Liver (tissue), 8 donors: ENCODE measurements at regions not wholly inside any gene's neighbourhood (a gene's known extent, or its start where the extent isn't known, plus 50 kb on each side); places are given as distances from the start of the nearest gene placed in this dataset.

ENCODE experiments used
- DNase-seq: peaks from one replicate; pipeline ENCODE4 v3.0.0-alpha.2; 2017; ENCODE audit warnings: low spot score
- H3K27ac ChIP-seq, 2 donors: one replicate each; pipeline ENCODE4 v1.7.0; 2013; ENCODE audit warnings: inconsistent platforms in 2 of 2, low read length in 2 of 2, control low read depth in 1 of 2, low read depth in 1 of 2, mild to moderate bottlenecking in 1 of 2
- H3K27me3 ChIP-seq, 4 donors: one replicate each; pipeline versions ENCODE4 v1.6.1 to v1.7.0; 2013; ENCODE audit warnings: low read length in 3 of 4, inconsistent platforms in 1 of 4, mild to moderate bottlenecking in 1 of 4, moderate library complexity in 1 of 4; ENCODE audit not compliant: control insufficient read depth in 4 of 4, insufficient read depth in 4 of 4
- H3K36me3 ChIP-seq, 4 donors: one replicate each; pipeline versions ENCODE4 v1.6.1 to v1.7.0; 2013; ENCODE audit warnings: low read length in 3 of 4, mild to moderate bottlenecking in 3 of 4, low read depth in 1 of 4, moderate library complexity in 1 of 4; ENCODE audit not compliant: control insufficient read depth in 4 of 4, insufficient read depth in 3 of 4
- H3K4me1 ChIP-seq, 4 donors: one replicate each; pipeline versions ENCODE4 v1.6.1 to v1.7.0; 2013; ENCODE audit warnings: low read length in 3 of 4, mild to moderate bottlenecking in 3 of 4, moderate library complexity in 1 of 4; ENCODE audit not compliant: control insufficient read depth in 4 of 4, insufficient read depth in 4 of 4
- H3K4me3 ChIP-seq, 3 donors: one replicate each; pipeline versions ENCODE4 v1.6.1 to v1.7.0; 2013; ENCODE audit warnings: low read length in 3 of 3, control low read depth in 1 of 3, low read depth in 1 of 3, mild to moderate bottlenecking in 1 of 3
- H3K9ac ChIP-seq, 2 donors: one replicate each; pipeline ENCODE4 v1.7.0; 2013; ENCODE audit warnings: low read length in 2 of 2, mild to moderate bottlenecking in 2 of 2, moderate library complexity in 2 of 2, control low read depth in 1 of 2, low read depth in 1 of 2
- H3K9me3 ChIP-seq, 4 donors: one replicate each; pipeline versions ENCODE4 v1.6.1 to v1.7.0; 2013; ENCODE audit warnings: low read length in 3 of 4; ENCODE audit not compliant: control insufficient read depth in 4 of 4
- ATF3 ChIP-seq: IDR thresholded peaks from 2 replicates; pipeline ENCODE4 v1.6.1; 2016; ENCODE audit warnings: antibody characterized with exemption
- EGR1 ChIP-seq, 2 donors: IDR thresholded peaks; 2 replicates each; pipeline ENCODE4 v1.6.1; 2016 to 2018; ENCODE audit warnings: antibody characterized with exemption in 2 of 2, low read depth in 2 of 2
- FOXA1 ChIP-seq: IDR thresholded peaks from 2 replicates; pipeline ENCODE4 v1.6.1; 2016; ENCODE audit warnings: antibody characterized with exemption
- FOXA2 ChIP-seq: IDR thresholded peaks from 2 replicates; pipeline ENCODE4 v1.6.1; 2016; ENCODE audit warnings: antibody characterized with exemption
- GABPA ChIP-seq, 2 donors: IDR thresholded peaks in 1 of 2; conservative IDR thresholded peaks in 1 of 2; 2 replicates each; pipeline ENCODE4 v1.6.1; 2016; ENCODE audit warnings: antibody characterized with exemption in 2 of 2, mild to moderate bottlenecking in 1 of 2, moderate library complexity in 1 of 2
- JUND ChIP-seq, 2 donors: IDR thresholded peaks; 2 replicates each; pipeline ENCODE4 v1.6.1; 2016; ENCODE audit warnings: antibody characterized with exemption in 2 of 2
- NR2F2 ChIP-seq: IDR thresholded peaks from 2 replicates; pipeline ENCODE4 v1.6.1; 2016; ENCODE audit warnings: antibody characterized with exemption
- REST ChIP-seq: IDR thresholded peaks from 2 replicates; pipeline ENCODE4 v1.6.1; 2016; ENCODE audit warnings: antibody characterized with exemption, mild to moderate bottlenecking
- RXRA ChIP-seq, 2 donors: IDR thresholded peaks; 2 replicates each; pipeline ENCODE4 v1.6.1; 2017 to 2018; ENCODE audit warnings: antibody characterized with exemption in 2 of 2, mild to moderate bottlenecking in 1 of 2
- SP1 ChIP-seq: IDR thresholded peaks from 2 replicates; pipeline ENCODE4 v1.6.1; 2018; ENCODE audit warnings: antibody characterized with exemption, mild to moderate bottlenecking
- TAF1 ChIP-seq: conservative IDR thresholded peaks from 2 replicates; pipeline ENCODE4 v1.6.1; 2016; ENCODE audit warnings: antibody characterized with exemption, mild to moderate bottlenecking
- YY1 ChIP-seq: IDR thresholded peaks from 2 replicates; pipeline ENCODE4 v1.6.1; 2016; ENCODE audit warnings: antibody characterized with exemption, mild to moderate bottlenecking
- ZBTB33 ChIP-seq: IDR thresholded peaks from 2 replicates; pipeline ENCODE4 v1.6.1; 2016; ENCODE audit warnings: antibody characterized with exemption
- WGBS: extraction: QIAGEN DNeasy Blood & Tissue Kit; methylation state at CpG from one replicate; pipeline ENCODE4 v1.1.7; 2013; 5-methylcytosine and 5-hydroxymethylcytosine counted together
- TF ChIP-seq, protein P1 (sequence below): IDR thresholded peaks from 2 replicates; pipeline ENCODE4 v1.6.1; 2016; ENCODE audit warnings: antibody characterized with exemption
- TF ChIP-seq, protein P2 (sequence below): fragments of 150-350 bp; IDR thresholded peaks from 2 replicates; pipeline ENCODE4 v1.5.1; 2017; ENCODE audit warnings: improper control_type of control experiment, low read depth, low read length; ENCODE audit not compliant: missing input control
- donor health status: healthy.
- donor health status: healthy.
- donor health status: healthy.
- donor health status: healthy.
- donor health status: healthy.

- TF ChIP-seq RXRA (IDR thresholded peaks at IDR 0.05) (no peak), YY1 (no peak)
Observed at GRCh38 chr17:22158364-22158763, 466.0 kb downstream of the KCNJ18 start (continued).

- Histone ChIP-seq H3K9ac (no peak overlapping the region), H3K4me3 (no peak overlapping the region), H3K9me3 (no peaks in the 10 kb centered on the region), H3K36me3 (no peaks in the 10 kb centered on the region), H3K4me1 (no peaks in the 10 kb centered on the region), H3K27me3 (no peaks in the 10 kb centered on the region), H3K27ac (no peak overlapping the region)
- 80% methylated on average over 7 of the region's 7 CpGs for WGBS
- no peak for TF ChIP-seq TAF1
- TF ChIP-seq ZBTB33: no peak
- no peak for TF ChIP-seq REST
- TF ChIP-seq, protein P1, sequence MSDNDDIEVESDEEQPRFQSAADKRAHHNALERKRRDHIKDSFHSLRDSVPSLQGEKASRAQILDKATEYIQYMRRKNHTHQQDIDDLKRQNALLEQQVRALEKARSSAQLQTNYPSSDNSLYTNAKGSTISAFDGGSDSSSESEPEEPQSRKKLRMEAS: no peak
- TF ChIP-seq RXRA (IDR thresholded peaks at IDR 0.05): no peak
- no peak for TF ChIP-seq YY1
- no peak for TF ChIP-seq NR2F2
- no peak for TF ChIP-seq FOXA2
- TF ChIP-seq EGR1 (IDR thresholded peaks at IDR 0.05; ENCODE audit: low read depth in 2 of 2): no peak
- TF ChIP-seq SP1: no peak
- TF ChIP-seq JUND (IDR thresholded peaks at IDR 0.05): no peak
- no peak for TF ChIP-seq GABPA (IDR thresholded peaks at IDR 0.05 in 1 of 2, conservative IDR thresholded peaks at IDR 0.05 in 1 of 2)
- no peak for TF ChIP-seq ATF3
- no peak for TF ChIP-seq FOXA1
- TF ChIP-seq, protein P2, sequence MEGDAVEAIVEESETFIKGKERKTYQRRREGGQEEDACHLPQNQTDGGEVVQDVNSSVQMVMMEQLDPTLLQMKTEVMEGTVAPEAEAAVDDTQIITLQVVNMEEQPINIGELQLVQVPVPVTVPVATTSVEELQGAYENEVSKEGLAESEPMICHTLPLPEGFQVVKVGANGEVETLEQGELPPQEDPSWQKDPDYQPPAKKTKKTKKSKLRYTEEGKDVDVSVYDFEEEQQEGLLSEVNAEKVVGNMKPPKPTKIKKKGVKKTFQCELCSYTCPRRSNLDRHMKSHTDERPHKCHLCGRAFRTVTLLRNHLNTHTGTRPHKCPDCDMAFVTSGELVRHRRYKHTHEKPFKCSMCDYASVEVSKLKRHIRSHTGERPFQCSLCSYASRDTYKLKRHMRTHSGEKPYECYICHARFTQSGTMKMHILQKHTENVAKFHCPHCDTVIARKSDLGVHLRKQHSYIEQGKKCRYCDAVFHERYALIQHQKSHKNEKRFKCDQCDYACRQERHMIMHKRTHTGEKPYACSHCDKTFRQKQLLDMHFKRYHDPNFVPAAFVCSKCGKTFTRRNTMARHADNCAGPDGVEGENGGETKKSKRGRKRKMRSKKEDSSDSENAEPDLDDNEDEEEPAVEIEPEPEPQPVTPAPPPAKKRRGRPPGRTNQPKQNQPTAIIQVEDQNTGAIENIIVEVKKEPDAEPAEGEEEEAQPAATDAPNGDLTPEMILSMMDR: no peak
- no peak for DNase-seq
Observed at GRCh38 chr17:22161376-22161775, 469.1 kb downstream of the KCNJ18 start.
